A673 (cell line): ENCODE measurements at regions not wholly inside any gene's neighbourhood (a gene's known extent, or its start where the extent isn't known, plus 50 kb on each side); places are given as distances from the start of the nearest gene placed in this dataset.

Experiments used
- CTCF ChIP-seq: fragments of 300-800, 200-600 bp; sonication (generic); conservative IDR thresholded peaks from 2 replicates; pipeline ENCODE4 v1.5.1; 2017; ENCODE audit warnings: low read depth, mild to moderate bottlenecking, antibody characterized with exemption, low read length, moderate library complexity, mixed read lengths
- EZH2 ChIP-seq: fragments of 200-600 bp; sonication (generic); IDR thresholded peaks from 2 replicates; pipeline ENCODE4 v1.6.1; 2017; ENCODE audit warnings: borderline replicate concordance, low read depth, mild to moderate bottlenecking, mixed read lengths, antibody characterized with exemption, low read length; ENCODE audit not compliant: poor library complexity, severe bottlenecking

GRCh38 chr3:17877299-17877698 lies 134.9 kb upstream of the TBC1D5 start:
- no peak for TF ChIP-seq CTCF
- no peak for TF ChIP-seq EZH2
